RPMI7951 (cell line): ENCODE measurements at regions not wholly inside any gene's neighbourhood (a gene's known extent, or its start where the extent isn't known, plus 50 kb on each side); places are given as distances from the start of the nearest gene placed in this dataset.

Experiments used
- DNase-seq: peaks from one replicate; pipeline ENCODE4 v3.0.0-alpha.2; 2012; ENCODE audit warnings: low read depth

DNA sequence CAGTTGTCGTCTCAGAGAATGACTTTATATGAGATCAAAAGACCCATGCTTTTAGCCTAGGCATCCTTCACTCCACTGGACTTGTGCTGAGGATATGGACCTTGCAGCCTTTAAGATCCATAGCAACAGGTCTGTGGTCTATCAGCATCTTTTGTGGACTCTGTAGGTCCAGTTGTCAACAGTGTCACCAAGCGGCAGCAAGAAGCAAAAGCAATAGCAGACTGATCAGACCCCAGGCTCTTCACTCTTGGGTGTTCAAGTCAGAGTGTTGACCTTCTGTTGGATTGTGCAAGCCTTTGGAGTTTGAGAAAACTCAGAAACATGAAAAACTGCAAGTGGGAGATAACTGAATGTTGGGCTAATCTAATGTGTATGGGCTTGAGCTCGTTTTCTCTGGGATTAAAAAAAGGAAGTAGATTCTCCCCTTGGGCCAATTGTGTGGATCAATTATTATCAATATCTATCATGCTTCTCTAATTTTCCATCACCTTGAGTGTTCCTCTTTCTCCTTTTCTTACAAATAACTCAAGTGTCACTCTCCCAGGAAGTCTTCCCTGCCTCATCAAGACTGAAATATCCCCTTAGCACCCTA, 144.2 kb downstream of the LYPLAL1 start:
- DNase-seq, result peak; percentile 15

GRCh38 chr1:219316066-219316465, 142.4 kb downstream of the LYPLAL1 start:
- DNase-seq, result no peak

GRCh38 chr1:219313961-219314360, 140.3 kb downstream of the LYPLAL1 start:
- DNase-seq, result no peak

DNA sequence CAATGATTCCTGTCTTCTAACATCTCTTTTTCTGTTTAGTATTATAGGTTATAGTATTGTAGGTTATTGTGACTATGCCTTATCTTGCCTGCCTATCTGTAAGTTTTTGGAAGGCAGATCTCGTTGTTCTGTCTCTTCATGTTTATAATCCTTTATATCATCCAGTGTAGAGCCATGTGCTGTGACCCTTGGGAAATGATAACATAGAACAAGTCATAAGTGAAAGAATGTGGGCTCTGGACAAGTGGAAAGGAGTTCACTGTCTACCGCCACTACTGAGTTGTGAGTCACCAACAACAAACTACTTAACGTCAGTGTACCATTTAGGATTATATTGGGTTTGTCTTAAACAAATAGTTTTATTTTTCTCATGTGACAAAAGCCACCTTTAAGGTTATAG, 139.3 kb downstream of the LYPLAL1 start:
- DNase-seq, result peak; percentile 14

DNA sequence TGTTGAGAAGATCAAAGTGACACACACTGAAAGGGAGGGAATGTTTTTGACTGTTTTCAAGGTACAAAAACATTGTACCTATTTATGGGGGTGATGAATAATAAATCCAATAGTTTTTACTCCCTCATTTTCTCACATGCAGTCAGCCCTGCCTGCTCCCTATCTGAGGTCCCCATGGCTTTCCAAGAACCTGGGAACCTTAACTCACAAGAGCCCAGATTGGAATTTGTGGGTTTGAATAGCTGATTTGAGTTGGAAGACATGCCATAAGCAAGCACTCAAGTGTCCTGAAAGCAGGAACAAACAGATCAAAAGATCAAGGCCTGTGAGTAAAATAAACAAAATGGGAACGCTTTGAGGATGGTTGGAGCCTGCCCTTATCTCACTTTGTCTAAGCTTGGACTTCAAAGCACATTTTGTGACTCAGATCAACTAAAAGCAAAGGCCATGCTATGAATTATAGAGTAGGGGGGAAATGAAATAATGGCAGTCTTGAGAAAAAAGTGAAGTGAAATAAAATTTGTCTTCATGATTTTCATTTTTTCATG, 136.6 kb downstream of the LYPLAL1 start:
- DNase-seq, result peak; percentile 4

DNA sequence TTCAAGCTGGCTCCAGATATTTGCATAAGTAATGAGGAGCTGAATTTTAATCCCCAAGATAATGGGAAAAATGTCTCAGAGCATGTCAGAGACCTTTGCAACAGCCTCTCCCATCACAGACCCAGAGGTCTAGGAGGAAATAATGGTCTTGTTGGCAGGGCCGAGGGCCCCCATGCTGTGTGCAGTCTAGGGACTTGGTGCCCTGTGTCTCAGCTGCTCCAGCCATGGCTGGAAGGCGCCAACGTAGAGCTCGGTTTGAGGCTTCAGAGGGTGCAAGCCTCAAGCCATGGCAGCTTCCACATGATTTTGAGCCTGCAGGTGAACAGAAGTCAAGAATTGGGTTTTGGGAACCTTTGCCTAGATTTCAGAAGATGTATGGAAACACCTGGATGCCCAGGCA, 134.7 kb downstream of the LYPLAL1 start:
- no peak for DNase-seq

DNA sequence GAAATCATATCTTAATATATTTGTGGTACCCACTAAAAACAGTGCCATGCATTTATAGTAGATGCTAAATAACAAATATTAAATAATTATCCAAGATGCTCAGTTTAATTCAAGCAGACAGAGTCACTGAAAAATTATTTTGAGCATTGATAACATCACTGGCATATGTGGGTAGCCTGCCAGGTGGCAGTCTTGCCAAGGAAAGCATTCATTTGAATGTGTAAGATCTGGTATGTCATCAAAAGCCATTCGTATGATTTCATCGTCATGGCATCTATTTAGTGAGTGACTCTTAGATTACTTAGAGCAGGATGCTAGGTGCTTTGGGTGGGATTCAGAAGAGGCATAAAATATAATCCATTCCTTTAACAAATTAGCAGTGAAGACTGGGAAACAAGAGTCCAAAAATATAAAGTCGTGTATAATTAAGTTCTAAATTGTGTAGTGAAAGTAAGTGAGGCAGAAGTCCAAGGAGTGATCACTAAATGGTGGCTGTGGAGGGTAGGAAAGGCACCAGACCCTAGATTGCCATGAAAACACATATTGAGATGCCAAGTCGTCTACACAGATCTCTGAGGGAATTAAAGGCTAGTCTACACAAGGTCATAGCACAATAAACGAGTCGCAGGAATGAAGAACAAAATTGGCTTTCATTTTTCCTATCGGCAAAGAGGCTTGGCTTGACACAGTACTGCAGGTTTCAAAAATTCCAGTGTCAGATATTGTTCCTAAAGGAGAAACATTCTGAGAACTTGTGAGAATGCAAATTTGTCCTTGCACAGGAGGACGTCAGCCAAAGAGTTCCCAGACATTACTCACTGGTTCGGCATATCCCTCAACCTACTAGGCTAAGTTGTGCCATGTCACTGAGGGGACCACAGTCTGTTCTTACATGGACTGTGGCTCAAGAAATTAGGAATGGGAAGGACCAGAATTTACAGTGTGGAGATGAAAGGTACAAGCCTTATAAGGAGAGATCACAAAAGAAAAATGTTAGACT, 130.8 kb downstream of the LYPLAL1 start:
- peak; percentile 52 for DNase-seq

DNA sequence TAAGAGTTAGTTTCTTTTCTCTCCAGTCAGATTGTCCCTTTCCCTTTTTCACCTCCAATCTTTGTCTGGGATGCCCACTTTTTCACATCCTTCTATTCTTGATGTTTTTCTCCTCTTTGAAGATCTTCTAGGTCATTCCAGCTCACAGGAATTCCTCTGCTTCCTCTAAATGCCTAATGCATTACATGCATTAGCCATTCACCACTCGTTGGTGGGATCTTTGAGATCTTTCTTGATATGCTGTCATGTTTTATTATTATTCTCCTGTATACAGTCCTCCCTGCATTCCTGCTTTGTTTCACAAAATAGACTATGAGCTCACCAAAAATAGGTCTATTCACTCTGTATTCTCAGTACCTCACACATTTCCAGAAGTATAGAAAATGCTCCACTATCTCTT, 129.0 kb downstream of the LYPLAL1 start:
- DNase-seq, result no peak

GRCh38 chr1:219299420-219299819, 125.7 kb downstream of the LYPLAL1 start:
- DNase-seq, result no peak

DNA sequence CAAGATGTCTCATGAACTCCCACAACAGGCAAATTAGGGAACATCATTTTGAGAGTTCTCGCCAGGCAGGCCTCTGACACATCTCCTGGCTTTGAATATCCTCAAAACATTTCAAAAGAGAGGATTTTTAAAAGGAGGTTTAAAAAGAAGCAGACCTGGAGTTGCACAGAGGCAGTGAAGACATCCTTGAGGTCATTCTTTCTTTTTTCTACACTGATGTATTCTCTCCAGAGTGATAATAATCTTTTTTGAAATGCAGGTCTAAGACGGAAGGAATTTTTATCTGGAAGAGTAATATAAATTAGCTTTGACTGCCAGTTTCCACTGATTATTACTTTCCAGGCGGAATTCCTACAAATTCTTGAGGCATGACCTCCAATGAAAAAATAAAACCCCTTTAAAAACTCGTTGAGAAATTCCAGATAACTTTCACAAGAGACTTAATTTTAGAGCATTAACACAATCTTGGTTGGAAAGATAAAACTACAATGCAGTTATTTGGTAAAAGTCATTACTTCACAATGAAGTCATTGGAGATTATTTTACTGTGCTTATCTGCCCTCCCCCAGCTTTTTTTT, 125.0 kb downstream of the LYPLAL1 start:
- DNase-seq, result no peak

GRCh38 chr1:219296430-219297355, 123.0 kb downstream of the LYPLAL1 start:
- no peak for DNase-seq

GRCh38 chr1:219294251-219294650, 120.6 kb downstream of the LYPLAL1 start:
- DNase-seq, result no peak

DNA sequence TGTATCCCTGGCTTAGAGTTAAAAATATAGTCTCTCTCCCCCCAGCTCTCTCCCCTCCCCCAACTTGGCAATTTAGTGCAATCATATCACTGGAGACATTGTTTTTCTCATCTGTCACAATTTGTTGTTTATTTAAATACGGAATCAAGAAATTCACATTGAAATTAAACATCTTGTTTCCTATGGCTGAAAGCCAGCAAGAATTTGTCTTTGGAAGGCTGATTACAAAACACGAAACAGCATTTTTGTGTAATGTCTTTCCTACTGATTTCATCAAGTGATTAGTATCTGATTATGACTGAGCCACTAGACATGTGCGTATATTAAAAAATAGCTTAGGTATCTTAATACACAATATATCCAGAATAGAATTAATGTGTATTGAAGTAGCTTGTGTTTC, 119.7 kb downstream of the LYPLAL1 start:
- no peak for DNase-seq

- DNase-seq, result no peak
These were observed 119.3 kb downstream of the LYPLAL1 start for GRCh38 chr1:219292999-219293398.

- DNase-seq, result no peak
These were observed 118.7 kb downstream of the LYPLAL1 start for GRCh38 chr1:219292341-219292740.

DNA sequence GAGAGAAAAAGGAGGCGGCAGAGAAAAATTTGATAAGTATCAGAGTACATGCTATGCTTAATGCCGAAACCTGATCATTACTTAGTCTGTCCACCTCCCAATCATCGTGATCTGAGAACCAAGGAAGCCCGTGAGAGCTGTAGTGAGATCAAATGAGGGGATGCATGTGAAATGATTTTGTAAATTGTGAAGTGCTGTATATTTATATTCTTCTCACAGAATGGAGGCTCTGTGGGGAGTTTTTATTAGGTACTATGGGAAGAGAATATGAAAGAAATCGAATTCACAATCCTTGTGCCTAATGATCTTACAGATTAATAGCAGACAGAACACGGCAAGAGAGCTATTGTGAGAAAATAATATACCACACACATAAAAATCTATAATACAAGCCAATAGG, 115.5 kb downstream of the LYPLAL1 start:
- no peak for DNase-seq

DNA sequence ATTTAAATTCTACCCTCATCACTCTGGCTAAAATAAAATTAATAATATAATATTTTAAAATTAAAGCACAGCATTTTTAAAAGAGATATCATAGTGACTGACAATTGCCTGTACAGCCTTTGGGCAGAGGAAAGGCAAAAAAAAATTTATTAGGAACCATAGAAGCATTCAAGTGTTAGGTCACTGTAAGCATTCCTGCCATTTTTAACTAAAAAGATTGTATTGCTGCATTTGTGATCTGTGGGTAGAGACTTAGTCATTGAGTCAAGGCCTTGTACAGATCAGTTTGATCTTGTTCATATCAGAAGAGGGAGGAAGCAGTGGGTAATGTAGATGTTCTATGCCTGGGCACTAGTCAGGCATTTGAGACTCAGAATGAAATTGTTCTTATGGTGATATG, 109.9 kb downstream of the LYPLAL1 start:
- no peak for DNase-seq

- no peak for DNase-seq
These were observed 108.2 kb downstream of the LYPLAL1 start for GRCh38 chr1:219281831-219282230.

GRCh38 chr1:219279017-219279770, 105.5 kb downstream of the LYPLAL1 start:
- no peak for DNase-seq

- DNase-seq, result no peak
These were observed 104.6 kb downstream of the LYPLAL1 start for GRCh38 chr1:219278288-219278687.
